HepG2 (cell line): ENCODE measurements at regions not wholly inside any gene's neighbourhood (a gene's known extent, or its start where the extent isn't known, plus 50 kb on each side); places are given as distances from the start of the nearest gene placed in this dataset.

Experiments
- ATAC-seq: fragments of 200-7000 bp; cut with Tn5 transposase; 3 replicates; pipeline ENCODE4 v1.9.1; 2020; ENCODE audit warnings: mild to moderate bottlenecking, moderate library complexity
- BruUV-seq: library from RNA; stranded (reverse); fragments of 400-500 nt; replicated peaks from 2 replicates; lab custom pipeline; 2021; lab: Mats Ljungman, UMichigan
- CTCF ChIA-PET: fragments of 300-600 bp; formaldehyde crosslinking; extraction: SDS; loops from one replicate; lab custom pipeline; 2021; ENCODE audit warnings: low total read pairs, inconsistent platforms, low intra/inter-chr PET ratio; lab: Yijun Ruan, JAX
- POLR2A ChIA-PET: fragments of 350-600 bp; sonication (Branson Sonifier 250); formaldehyde crosslinking; loops from one replicate; lab custom pipeline; 2020; ENCODE audit warnings: antibody characterized with exemption, inconsistent platforms; lab: Yijun Ruan, JAX
- DNase-seq: peaks from one replicate; pipeline ENCODE4 v3.0.0-alpha.2; 2015; ENCODE audit warnings: low spot score
- FAIRE-seq: peaks from 3 replicates; lab custom pipeline; 2011; peaks lifted over from hg19 to GRCh38; lab: Jason Lieb, UNC
- H2AFZ ChIP-seq: one replicate; pipeline ENCODE4 v1.6.1; 2011; ENCODE audit warnings: low read length, inconsistent platforms
- H3K27ac ChIP-seq: fragments of 300-600 bp; 3 replicates; pipeline ENCODE4 v1.8.0; 2011; ENCODE audit warnings: mixed run types, mild to moderate bottlenecking, mixed read lengths, low read length, inconsistent platforms; ENCODE audit not compliant: insufficient read depth; ENCODE audit errors: extremely low read length
- H3K27me3 ChIP-seq, 2 experiments: fragments of 200-600 bp in 1 of 2; 2 replicates in 1 of 2; 3 replicates in 1 of 2; pipeline versions ENCODE4 v1.6.0 to v1.8.0; 2011; ENCODE audit warnings: low read length in 2 of 2, mild to moderate bottlenecking in 2 of 2, moderate library complexity in 2 of 2, inconsistent platforms in 1 of 2; ENCODE audit not compliant: insufficient read depth in 2 of 2, control insufficient read depth in 1 of 2
- H3K36me3 ChIP-seq, 2 experiments: fragments of 200-600 bp in 1 of 2; replicated peaks in 1 of 2; 2 replicates in 1 of 2; 3 replicates in 1 of 2; pipeline versions ENCODE4 v1.5.1 to v1.8.0; 2011; ENCODE audit warnings: low read length in 2 of 2, inconsistent platforms in 1 of 2; ENCODE audit not compliant: insufficient read depth in 2 of 2, control insufficient read depth in 1 of 2
- H3K4me1 ChIP-seq: 2 replicates; pipeline ENCODE4 v1.5.1; 2012; ENCODE audit warnings: low read length, inconsistent platforms; ENCODE audit not compliant: insufficient read depth
- H3K4me2 ChIP-seq: 2 replicates; pipeline ENCODE4 v1.6.0; 2011; ENCODE audit warnings: low read depth, low read length, inconsistent platforms
- H3K4me3 ChIP-seq, 3 experiments: fragments of 200-600 bp in 1 of 3; sonication (generic), shearing (Covaris generic) in 1 of 3; replicated peaks in 1 of 3; 2 replicates each; pipeline ENCODE4 v1.5.1; 2011 to 2016; ENCODE audit warnings: low read length in 3 of 3, inconsistent platforms in 2 of 3, low read depth in 2 of 3, mild to moderate bottlenecking in 2 of 3, control low read depth in 1 of 3, mixed read lengths in 1 of 3; ENCODE audit not compliant: insufficient read depth in 1 of 3
- H3K79me2 ChIP-seq: one replicate; pipeline ENCODE4 v1.6.1; 2011; ENCODE audit warnings: low read length, inconsistent platforms; ENCODE audit not compliant: insufficient read depth
- H3K9ac ChIP-seq: 2 replicates; pipeline ENCODE4 v1.6.0; 2011; ENCODE audit warnings: mild to moderate bottlenecking, low read depth, low read length, inconsistent platforms; ENCODE audit not compliant: insufficient read depth
- H3K9me3 ChIP-seq: 2 replicates; pipeline ENCODE4 v1.5.1; 2012; ENCODE audit warnings: mild to moderate bottlenecking, low read length
- H4K20me1 ChIP-seq: 2 replicates; pipeline ENCODE4 v1.6.0; 2011; ENCODE audit warnings: inconsistent platforms, mild to moderate bottlenecking, low read length, moderate library complexity; ENCODE audit not compliant: insufficient read depth
- RXRA ChIP-seq: sonication (generic); formaldehyde crosslinking; IDR thresholded peaks from 2 replicates; pipeline ENCODE4 v1.5.1; 2020; ENCODE audit warnings: missing genetic modification reagents
- SIX4 ChIP-seq: sonication (generic); formaldehyde crosslinking; IDR thresholded peaks from 2 replicates; pipeline ENCODE4 v1.4.0; 2020; ENCODE audit warnings: missing genetic modification reagents
- TARDBP ChIP-seq: sonication (generic); formaldehyde crosslinking; IDR thresholded peaks from 2 replicates; pipeline ENCODE4 v1.8.0; 2022; ENCODE audit warnings: mild to moderate bottlenecking, missing genetic modification reagents
- ZNF329 ChIP-seq: sonication (generic); formaldehyde crosslinking; IDR thresholded peaks from 2 replicates; pipeline ENCODE4 v1.9.0; 2021; ENCODE audit warnings: low read depth, mild to moderate bottlenecking, missing genetic modification reagents
- WGBS: methylation state at CpG from one replicate; pipeline ENCODE4 v1.1.6; 2017; ENCODE audit warnings: low lambda C conversion rate; 5-methylcytosine and 5-hydroxymethylcytosine counted together
- in situ Hi-C: cut with HindIII; loops from 2 replicates; pipeline ENCODE4 v1.10.0; 2017; ENCODE audit warnings: low pct_unique_long_range_greater_than_20kb; ENCODE audit not compliant: extremely low pct_ligation_motif_present
- intact Hi-C: fragments of 100-400 bp; cut with micrococcal nuclease; formaldehyde crosslinking; loops from one replicate; pipeline ENCODE4 v1.10.0; 2022; ENCODE audit not compliant: unreplicated experiment
- TF ChIP-seq, protein P1 (sequence below): sonication (generic); formaldehyde crosslinking; IDR thresholded peaks from 2 replicates; pipeline ENCODE4 v1.9.0; 2021; ENCODE audit warnings: mild to moderate bottlenecking, missing genetic modification reagents
- TF ChIP-seq, protein P2 (sequence below): sonication (generic); formaldehyde crosslinking; IDR thresholded peaks from 2 replicates; pipeline ENCODE4 v1.5.1; 2020; ENCODE audit warnings: mild to moderate bottlenecking, missing genetic modification reagents, moderate library complexity

DNA sequence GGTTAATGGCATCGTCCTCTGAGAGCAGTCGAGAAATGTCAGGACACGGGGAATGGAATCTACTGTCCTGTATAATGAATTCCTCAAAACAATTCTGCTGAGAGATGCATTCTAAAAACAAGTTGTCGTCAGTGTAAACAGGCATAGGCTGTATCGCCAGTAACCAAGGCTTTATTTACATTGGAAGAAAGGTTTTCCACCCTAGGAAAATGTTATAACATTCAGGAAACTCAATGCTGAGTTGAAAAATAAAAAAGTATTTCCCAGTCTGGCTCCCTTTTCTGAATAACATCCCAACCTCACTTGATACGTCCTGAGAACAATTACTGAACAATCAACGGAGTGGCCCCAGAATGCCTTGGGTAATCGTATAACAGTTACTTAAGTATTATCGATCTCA, 79.6 kb upstream of the UCN3 start:
- TF ChIP-seq RXRA = no peak
- no peak overlapping the region for H3K9ac ChIP-seq
- in situ Hi-C loops = loop anchor here (10.0 kb wide), 2 partner anchors 190 to 260 kb away; partner anchors contain the start of gene AKR1C3
- H4K20me1 ChIP-seq = no peaks in the 10 kb centered on the region
- intact Hi-C loops = loop anchor here (10.0 kb wide), 1 partner anchor 270 kb away; no protein-coding TSS in a partner anchor
- BruUV-seq = no TSS peak
- no peaks in the 10 kb centered on the region for H3K27me3 ChIP-seq
- 94% methylated on average over 9 of the region's 9 CpGs for WGBS
- CTCF ChIA-PET = no interaction called here
- H3K4me1 ChIP-seq = peaks cover 17% of the 10 kb centered on the region
- H3K4me2 ChIP-seq = no peak overlapping the region
- H3K9me3 ChIP-seq = no peaks in the 10 kb centered on the region
- H2AFZ ChIP-seq = no peak overlapping the region
- DNase-seq (no peak), ATAC-seq (no peak), FAIRE-seq (no peak)
- no peaks in the 10 kb centered on the region for H3K79me2 ChIP-seq
- H3K27ac ChIP-seq = no peak overlapping the region
- POLR2A ChIA-PET = no interaction called here
- no peaks in the 10 kb centered on the region for H3K36me3 ChIP-seq
- H3K4me3 ChIP-seq = no peak overlapping the region

DNA sequence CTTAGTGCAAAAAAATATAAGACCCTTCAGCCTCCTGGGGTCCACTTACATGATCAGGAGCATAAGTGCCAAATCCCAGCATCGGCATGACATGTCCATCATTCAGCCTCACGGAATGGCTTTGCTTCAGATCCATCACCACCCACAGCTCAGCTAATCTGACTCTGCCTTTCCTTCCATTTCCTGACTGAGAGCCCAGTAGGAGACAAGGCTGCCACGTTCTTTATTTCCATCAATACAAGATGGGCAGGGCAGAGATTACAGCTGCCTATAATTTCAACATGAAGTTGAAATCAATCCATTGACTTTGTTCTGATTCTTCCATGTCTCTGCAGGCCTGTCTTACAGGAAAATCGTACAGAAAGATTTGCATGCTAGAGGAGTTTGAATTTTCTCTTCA, 76.4 kb upstream of the UCN3 start:
- H4K20me1 ChIP-seq = no peaks in the 10 kb centered on the region
- H3K36me3 ChIP-seq = no peaks in the 10 kb centered on the region
- H3K4me3 ChIP-seq = no peak overlapping the region
- ATAC-seq (no peak), FAIRE-seq (no peak), DNase-seq (no peak)
- H3K79me2 ChIP-seq = no peaks in the 10 kb centered on the region
- peaks cover 24% of the 10 kb centered on the region for H3K4me1 ChIP-seq
- no peak overlapping the region for H3K9ac ChIP-seq
- intact Hi-C loops = loop anchor here (10.0 kb wide), 1 partner anchor 274 kb away; no protein-coding TSS in a partner anchor
- no peak overlapping the region for H3K4me2 ChIP-seq
- CTCF ChIA-PET = no interaction called here
- WGBS = 74% methylated on average over 4 of the region's 4 CpGs
- POLR2A ChIA-PET = no interaction called here
- H3K9me3 ChIP-seq = no peaks in the 10 kb centered on the region
- no peak overlapping the region for H2AFZ ChIP-seq
- no TSS peak for BruUV-seq
- no peak overlapping the region for H3K27ac ChIP-seq
- in situ Hi-C loops = loop anchor here (10.0 kb wide), 2 partner anchors 194 to 264 kb away; partner anchors contain the start of gene AKR1C3
- no peaks in the 10 kb centered on the region for H3K27me3 ChIP-seq
- TF ChIP-seq, protein P1, sequence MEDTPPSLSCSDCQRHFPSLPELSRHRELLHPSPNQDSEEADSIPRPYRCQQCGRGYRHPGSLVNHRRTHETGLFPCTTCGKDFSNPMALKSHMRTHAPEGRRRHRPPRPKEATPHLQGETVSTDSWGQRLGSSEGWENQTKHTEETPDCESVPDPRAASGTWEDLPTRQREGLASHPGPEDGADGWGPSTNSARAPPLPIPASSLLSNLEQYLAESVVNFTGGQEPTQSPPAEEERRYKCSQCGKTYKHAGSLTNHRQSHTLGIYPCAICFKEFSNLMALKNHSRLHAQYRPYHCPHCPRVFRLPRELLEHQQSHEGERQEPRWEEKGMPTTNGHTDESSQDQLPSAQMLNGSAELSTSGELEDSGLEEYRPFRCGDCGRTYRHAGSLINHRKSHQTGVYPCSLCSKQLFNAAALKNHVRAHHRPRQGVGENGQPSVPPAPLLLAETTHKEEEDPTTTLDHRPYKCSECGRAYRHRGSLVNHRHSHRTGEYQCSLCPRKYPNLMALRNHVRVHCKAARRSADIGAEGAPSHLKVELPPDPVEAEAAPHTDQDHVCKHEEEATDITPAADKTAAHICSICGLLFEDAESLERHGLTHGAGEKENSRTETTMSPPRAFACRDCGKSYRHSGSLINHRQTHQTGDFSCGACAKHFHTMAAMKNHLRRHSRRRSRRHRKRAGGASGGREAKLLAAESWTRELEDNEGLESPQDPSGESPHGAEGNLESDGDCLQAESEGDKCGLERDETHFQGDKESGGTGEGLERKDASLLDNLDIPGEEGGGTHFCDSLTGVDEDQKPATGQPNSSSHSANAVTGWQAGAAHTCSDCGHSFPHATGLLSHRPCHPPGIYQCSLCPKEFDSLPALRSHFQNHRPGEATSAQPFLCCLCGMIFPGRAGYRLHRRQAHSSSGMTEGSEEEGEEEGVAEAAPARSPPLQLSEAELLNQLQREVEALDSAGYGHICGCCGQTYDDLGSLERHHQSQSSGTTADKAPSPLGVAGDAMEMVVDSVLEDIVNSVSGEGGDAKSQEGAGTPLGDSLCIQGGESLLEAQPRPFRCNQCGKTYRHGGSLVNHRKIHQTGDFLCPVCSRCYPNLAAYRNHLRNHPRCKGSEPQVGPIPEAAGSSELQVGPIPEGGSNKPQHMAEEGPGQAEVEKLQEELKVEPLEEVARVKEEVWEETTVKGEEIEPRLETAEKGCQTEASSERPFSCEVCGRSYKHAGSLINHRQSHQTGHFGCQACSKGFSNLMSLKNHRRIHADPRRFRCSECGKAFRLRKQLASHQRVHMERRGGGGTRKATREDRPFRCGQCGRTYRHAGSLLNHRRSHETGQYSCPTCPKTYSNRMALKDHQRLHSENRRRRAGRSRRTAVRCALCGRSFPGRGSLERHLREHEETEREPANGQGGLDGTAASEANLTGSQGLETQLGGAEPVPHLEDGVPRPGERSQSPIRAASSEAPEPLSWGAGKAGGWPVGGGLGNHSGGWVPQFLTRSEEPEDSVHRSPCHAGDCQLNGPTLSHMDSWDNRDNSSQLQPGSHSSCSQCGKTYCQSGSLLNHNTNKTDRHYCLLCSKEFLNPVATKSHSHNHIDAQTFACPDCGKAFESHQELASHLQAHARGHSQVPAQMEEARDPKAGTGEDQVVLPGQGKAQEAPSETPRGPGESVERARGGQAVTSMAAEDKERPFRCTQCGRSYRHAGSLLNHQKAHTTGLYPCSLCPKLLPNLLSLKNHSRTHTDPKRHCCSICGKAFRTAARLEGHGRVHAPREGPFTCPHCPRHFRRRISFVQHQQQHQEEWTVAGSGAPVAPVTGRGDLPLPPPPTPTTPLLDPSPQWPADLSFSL (CRISPR knock-in tag) = no peak
- TF ChIP-seq ZNF329 (CRISPR knock-in tag) = no peak
- no peak for TF ChIP-seq SIX4 (CRISPR knock-in tag)
- TF ChIP-seq TARDBP (CRISPR knock-in tag) = no peak
- TF ChIP-seq, protein P2, sequence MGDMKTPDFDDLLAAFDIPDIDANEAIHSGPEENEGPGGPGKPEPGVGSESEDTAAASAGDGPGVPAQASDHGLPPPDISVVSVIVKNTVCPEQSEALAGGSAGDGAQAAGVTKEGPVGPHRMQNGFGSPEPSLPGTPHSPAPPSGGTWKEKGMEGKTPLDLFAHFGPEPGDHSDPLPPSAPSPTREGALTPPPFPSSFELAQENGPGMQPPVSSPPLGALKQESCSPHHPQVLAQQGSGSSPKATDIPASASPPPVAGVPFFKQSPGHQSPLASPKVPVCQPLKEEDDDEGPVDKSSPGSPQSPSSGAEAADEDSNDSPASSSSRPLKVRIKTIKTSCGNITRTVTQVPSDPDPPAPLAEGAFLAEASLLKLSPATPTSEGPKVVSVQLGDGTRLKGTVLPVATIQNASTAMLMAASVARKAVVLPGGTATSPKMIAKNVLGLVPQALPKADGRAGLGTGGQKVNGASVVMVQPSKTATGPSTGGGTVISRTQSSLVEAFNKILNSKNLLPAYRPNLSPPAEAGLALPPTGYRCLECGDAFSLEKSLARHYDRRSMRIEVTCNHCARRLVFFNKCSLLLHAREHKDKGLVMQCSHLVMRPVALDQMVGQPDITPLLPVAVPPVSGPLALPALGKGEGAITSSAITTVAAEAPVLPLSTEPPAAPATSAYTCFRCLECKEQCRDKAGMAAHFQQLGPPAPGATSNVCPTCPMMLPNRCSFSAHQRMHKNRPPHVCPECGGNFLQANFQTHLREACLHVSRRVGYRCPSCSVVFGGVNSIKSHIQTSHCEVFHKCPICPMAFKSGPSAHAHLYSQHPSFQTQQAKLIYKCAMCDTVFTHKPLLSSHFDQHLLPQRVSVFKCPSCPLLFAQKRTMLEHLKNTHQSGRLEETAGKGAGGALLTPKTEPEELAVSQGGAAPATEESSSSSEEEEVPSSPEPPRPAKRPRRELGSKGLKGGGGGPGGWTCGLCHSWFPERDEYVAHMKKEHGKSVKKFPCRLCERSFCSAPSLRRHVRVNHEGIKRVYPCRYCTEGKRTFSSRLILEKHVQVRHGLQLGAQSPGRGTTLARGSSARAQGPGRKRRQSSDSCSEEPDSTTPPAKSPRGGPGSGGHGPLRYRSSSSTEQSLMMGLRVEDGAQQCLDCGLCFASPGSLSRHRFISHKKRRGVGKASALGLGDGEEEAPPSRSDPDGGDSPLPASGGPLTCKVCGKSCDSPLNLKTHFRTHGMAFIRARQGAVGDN = no peak
